Cerebellar cortex (tissue), 1 donor: ENCODE measurements at regions not wholly inside any gene's neighbourhood (a gene's known extent, or its start where the extent isn't known, plus 50 kb on each side); places are given as distances from the start of the nearest gene placed in this dataset.
"Not testable (repeated sequence)": the region's sequence is repeated elsewhere in the genome, so short reads cannot be mapped to it uniquely, and the experiment has no call there.

Experiments used
- DNase-seq: peaks from one replicate; pipeline ENCODE4 v3.0.0-alpha.2; 2015; ENCODE audit warnings: low spot score

DNA sequence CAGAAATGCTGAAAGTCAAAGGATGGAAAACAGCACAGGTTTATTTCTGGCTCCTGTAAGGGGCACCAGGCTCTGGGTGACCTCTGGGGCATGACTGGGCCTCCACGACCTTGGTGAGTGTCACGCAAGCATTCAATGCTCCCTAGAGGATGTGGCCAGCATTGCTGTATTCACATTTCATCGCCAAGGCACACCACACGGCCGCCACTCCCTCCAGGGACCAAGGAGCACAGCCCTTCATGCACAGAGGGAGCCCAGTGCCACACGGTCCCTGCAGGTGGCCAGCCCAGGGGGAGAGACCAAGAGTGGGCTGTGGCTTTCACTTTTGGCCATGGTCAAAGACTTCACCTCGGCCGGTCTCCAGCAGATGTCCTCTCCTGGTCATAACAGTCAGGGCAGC, 137.4 kb upstream of the TNRC6C start:
- DNase-seq: no peak

- DNase-seq: no peak
Measured at GRCh38 chr17:77822302-77823030, 136.0 kb upstream of the TNRC6C start.

DNA sequence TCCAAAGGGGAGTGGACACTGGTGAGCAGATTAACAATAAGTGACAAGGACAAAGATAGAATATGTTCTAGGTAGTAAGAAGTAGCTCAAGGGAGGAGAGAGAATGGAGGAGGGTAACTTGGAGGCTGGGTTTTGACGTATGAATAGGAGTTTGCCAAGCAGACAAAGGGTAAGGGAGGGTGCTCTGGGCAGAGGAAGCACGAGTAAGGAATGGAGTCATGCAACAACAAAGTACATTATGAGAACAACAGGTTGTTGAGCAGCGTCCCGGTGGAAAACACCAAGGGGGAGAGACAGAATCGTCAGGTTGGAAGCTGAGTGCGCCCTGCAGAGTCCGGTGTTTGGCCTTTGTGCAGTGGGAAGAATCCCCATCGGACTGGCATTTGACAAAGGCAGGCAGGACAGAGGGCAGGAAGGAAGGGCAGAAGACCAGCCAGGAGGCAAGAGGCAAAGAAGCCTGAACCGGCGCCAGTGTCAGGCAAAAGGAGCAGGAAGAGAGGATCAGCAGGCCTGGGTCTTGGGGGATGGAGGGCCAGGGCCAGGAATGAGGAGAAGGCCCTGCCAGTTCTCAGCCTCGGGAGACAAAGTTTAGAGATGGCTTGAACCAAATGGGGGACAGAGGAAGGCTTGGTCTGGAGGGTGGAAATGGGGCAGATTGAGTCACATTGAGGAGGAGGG, 134.3 kb upstream of the TNRC6C start:
- DNase-seq: no peak

DNA sequence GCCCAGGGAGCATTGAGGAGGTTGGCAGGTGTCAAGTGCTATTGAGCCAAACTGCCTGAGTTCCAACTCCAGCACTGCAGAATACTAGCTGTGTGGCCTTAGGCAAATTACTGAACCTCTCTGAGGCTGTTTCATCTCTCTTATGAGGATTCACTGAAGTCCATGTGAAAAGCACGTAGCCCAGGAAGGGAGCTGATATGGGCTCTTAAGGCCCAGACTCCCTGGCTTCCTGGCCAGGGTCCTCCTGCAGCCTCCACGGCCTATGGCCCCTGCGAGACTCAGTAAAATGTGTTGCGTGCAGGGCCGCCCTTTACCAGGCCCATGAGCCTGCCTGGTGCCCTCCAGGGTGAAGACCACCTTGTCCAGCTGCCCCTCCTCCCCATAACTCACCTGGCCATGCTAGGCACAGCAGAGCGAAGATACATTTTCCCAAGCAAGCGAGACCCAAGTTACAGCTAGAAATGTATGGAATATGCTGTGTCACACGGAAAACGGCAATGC, 133.7 kb upstream of the TNRC6C start:
- DNase-seq: no peak

- no peak for DNase-seq
Measured at GRCh38 chr17:77825621-77826020, 132.9 kb upstream of the TNRC6C start.

GRCh38 chr17:77826132-77826873, 132.2 kb upstream of the TNRC6C start:
- DNase-seq: peak; percentile 17

GRCh38 chr17:77827039-77827438, 131.5 kb upstream of the TNRC6C start:
- no peak for DNase-seq

DNA sequence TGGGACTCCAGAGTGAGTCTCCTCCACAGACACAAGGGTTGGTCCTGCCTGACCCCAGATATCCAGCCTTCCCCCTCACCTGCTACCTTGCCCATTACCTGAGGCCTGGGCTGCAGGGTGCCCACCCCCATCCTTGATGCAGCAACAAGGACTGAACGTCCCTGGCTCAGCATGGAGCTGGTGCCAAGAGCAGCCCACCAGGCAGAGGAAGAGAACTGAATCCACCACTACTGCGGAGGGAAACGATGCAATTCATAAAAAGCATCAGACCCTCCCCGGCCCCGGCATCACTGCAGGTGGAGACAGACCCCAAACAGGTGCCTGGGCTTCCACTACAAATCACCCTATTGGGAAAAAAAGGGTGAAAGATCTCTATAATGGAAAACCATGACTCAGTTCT, 131.0 kb upstream of the TNRC6C start:
- DNase-seq: no peak

GRCh38 chr17:77828749-77829539, 129.6 kb upstream of the TNRC6C start:
- no peak for DNase-seq

DNA sequence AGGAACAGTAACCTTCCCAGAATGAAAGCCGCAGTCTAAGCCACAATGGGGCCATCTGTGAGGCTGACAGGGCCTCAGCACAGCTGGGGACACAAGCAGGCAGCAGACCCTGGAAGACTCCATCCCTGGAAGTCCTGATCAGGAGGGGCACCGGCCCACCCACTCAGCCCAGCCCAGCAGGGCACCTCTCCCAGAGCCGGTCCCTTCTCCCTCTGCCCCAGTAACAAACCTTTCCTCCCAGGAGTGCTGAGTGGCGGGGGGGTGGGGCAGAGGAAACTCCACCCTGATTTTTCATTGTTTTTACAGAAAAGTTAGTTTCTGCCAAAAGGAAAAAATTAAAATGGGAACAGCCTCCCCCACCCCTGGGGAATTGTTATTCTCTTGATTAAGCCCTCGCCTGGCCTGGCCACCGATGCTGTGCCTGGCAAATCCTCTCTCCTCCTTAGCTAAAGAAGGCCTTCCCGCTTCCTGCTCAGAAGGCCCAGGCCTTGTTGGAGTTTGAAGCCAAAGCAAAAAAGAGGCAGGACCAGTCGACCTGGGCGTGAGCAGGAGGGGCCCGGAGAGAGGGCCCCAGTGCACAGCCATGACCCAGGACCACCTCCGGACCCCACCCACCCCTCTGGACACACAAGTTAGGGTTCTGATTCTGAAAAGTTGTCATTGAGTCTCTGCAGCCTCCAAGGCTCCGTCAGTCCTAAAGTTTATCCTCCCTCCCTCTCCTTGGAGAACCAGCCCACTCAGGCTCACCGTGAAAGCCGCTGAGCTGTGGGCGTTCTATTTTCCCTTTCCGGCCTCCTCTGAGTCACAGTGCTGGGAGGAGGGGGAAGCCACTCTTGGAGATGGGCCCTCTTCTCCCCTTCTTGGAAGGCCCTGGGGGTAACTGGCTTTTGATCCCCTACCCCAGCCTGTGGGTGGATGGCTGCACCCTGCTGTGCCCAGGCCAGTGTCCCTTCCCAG, 128.4 kb upstream of the TNRC6C start:
- no peak for DNase-seq

DNA sequence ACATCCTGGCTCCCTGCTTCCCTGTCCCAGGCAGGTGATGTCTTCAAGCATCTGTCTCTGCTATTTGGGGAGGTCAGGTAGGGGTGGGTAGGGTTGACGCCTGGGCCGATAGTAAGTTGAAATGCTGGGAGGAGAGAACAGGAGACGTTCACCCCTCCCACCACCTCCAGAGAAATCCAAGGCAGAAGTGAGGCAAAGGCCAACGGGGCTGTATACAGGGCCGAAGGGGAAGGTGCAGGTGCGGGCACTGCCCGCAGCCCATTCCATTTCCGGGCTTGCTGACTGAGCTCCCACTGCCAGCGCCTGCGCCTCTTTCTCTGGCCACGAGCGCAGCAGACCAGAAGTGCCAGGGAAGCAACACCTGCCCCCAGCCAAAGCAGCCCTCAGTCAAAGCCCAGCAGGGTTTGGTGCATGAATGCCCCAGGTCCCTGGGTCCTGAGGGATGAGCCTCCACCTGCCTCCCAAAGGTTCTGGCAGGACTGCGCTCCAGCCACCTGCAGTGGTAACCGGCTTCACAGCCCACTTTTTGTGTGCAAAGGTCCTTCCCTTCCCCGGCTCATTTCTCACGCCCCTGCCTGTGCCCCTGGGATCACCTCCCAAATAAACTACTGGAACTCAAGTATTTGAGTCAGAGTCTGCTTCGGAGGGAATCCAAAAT, 127.6 kb upstream of the TNRC6C start:
- no peak for DNase-seq

DNA sequence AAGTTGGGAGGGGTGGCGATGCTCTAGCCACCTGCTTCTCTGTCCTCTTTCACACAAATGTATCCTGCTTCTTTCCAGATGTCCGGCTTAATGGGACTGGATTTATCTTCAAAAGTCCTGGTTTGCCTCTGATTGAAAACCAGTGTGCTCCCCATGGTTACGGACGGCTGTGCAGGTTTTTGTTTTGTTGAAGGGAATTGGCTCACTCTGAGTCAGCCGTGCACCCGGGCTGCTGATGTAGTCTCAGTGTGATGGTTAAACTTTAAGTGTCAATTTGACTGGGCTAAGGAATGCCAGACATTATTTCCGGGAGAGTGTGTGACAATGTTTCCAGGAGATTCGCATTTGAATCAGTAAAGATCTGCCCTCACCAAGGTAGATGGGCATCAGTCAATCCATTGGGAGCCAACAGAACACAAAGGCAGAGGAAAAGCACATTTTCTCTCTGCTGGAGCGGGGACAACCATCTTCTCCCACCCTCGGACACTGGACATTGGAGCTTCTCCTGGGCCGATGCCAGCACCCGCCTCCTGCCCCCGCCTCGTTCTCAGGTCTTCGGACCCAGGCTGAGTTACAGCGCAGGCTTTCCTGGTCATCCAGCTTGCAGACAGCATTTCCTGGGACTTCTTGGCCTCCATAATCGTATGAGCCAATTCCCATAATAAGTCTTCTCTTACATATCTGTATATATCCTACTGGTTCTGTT, 126.9 kb upstream of the TNRC6C start:
- no peak for DNase-seq

GRCh38 chr17:77832180-77832560, 126.3 kb upstream of the TNRC6C start:
- no peak for DNase-seq

- DNase-seq: no peak
Measured at GRCh38 chr17:77833769-77834168, 124.7 kb upstream of the TNRC6C start.

- peak; percentile 54 for DNase-seq
Measured at GRCh38 chr17:77834170-77835115, 124.1 kb upstream of the TNRC6C start.

- DNase-seq: no peak
Measured at GRCh38 chr17:77836557-77837041, 121.9 kb upstream of the TNRC6C start.

- not testable (repeated sequence) for DNase-seq
Measured at GRCh38 chr17:77837072-77837471, 121.4 kb upstream of the TNRC6C start.

DNA sequence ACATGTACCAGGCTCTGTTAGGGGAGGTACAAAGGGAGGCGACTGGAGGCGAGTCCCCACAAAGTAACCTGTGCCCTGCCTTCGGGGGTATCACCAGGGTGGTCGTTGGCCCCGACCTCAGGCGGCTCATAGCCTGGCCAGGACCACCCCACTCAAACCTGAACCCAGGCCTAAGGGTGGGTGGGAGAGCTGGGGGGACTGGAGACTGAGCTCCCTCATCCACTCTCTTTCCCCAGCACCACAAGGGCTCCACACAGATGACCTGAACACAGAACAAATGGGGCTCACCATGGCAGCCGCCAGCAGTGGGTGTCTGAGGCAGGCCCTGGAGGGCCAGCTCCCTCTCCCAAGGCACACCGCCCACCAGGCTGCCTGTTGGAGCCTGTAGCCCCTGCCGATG, 120.6 kb upstream of the TNRC6C start:
- DNase-seq: no peak
